Lower lobe of right lung (tissue), 2 donors: ENCODE measurements at regions not wholly inside any gene's neighbourhood (a gene's known extent, or its start where the extent isn't known, plus 50 kb on each side); places are given as distances from the start of the nearest gene placed in this dataset.

Source experiments
- ATAC-seq, 2 donors: fragments of 200-7000 bp; cut with Tn5 transposase; one replicate each; pipeline ENCODE4 v1.9.1; 2020 to 2022; ENCODE audit warnings: mild to moderate bottlenecking in 2 of 2, moderate library complexity in 2 of 2
- DNase-seq: peaks from one replicate; pipeline ENCODE4 v3.0.0-alpha.2; 2020
- H3K27ac ChIP-seq: fragments of 200-600 bp; one replicate; pipeline ENCODE4 v1.8.0; 2022
- H3K27me3 ChIP-seq: fragments of 200-600 bp; one replicate; pipeline ENCODE4 v1.8.0; 2022; ENCODE audit warnings: low read depth
- H3K36me3 ChIP-seq: fragments of 200-600 bp; one replicate; pipeline ENCODE4 v1.8.0; 2022; ENCODE audit warnings: mild to moderate bottlenecking
- H3K4me1 ChIP-seq: fragments of 200-600 bp; one replicate; pipeline ENCODE4 v1.8.0; 2022
- H3K4me3 ChIP-seq: fragments of 200-600 bp; one replicate; pipeline ENCODE4 v1.8.0; 2022; ENCODE audit warnings: mild to moderate bottlenecking
- H3K9me3 ChIP-seq: fragments of 200-600 bp; one replicate; pipeline ENCODE4 v1.8.0; 2022
- CTCF ChIP-seq: fragments of 200-600 bp; IDR thresholded peaks from one replicate; pipeline ENCODE4 v1.8.0; 2022; ENCODE audit warnings: antibody characterized with exemption, mild to moderate bottlenecking
- intact Hi-C: fragments of 100-400 bp; cut with DNase I; formaldehyde crosslinking; loops from one replicate; pipeline ENCODE4 v1.11.0; 2022
- donor health status: DM: no; HTN: yes; CAD: no; lungs with severe emphysema.

- Histone ChIP-seq H3K27ac (no peak overlapping the region), H3K4me3 (no peak overlapping the region), H3K4me1 (peaks cover 20% of the 10 kb centered on the region), H3K36me3 (no peaks in the 10 kb centered on the region), H3K27me3 (no peaks in the 10 kb centered on the region), H3K9me3 (no peaks in the 10 kb centered on the region)
- TF ChIP-seq CTCF = no peak
- ATAC-seq (no peak), DNase-seq (no peak)
- intact Hi-C loops = no loop called here
Observed at GRCh38 chr20:17803765-17804164, 104.0 kb downstream of the BANF2 start.

- H3K27me3 ChIP-seq = no peaks in the 10 kb centered on the region
- H3K27ac ChIP-seq = no peak overlapping the region
- H3K36me3 ChIP-seq = no peaks in the 10 kb centered on the region
- DNase-seq (no peak), ATAC-seq (no peak)
- H3K4me3 ChIP-seq = no peak overlapping the region
- H3K9me3 ChIP-seq = no peaks in the 10 kb centered on the region
- intact Hi-C loops = no loop called here
- peaks cover 18% of the 10 kb centered on the region for H3K4me1 ChIP-seq
- no peak for TF ChIP-seq CTCF
Observed at GRCh38 chr20:17799575-17800227, 99.9 kb downstream of the BANF2 start.

- no peak for DNase-seq
- ATAC-seq = no peak
- TF ChIP-seq CTCF = no peak
- H3K27me3 ChIP-seq = no peaks in the 10 kb centered on the region
- H3K27ac ChIP-seq = no peak overlapping the region
- H3K4me1 ChIP-seq = peaks cover 18% of the 10 kb centered on the region
- no peaks in the 10 kb centered on the region for H3K36me3 ChIP-seq
- no peak overlapping the region for H3K4me3 ChIP-seq
- H3K9me3 ChIP-seq = no peaks in the 10 kb centered on the region
- intact Hi-C loops = no loop called here
Observed at GRCh38 chr20:17798601-17799000, 98.8 kb downstream of the BANF2 start.

GRCh38 chr20:17797579-17797978 lies 97.8 kb downstream of the BANF2 start:
- H3K9me3 ChIP-seq = no peaks in the 10 kb centered on the region
- no peak for DNase-seq
- no peak overlapping the region for H3K27ac ChIP-seq
- intact Hi-C loops = no loop called here
- H3K4me1 ChIP-seq = peaks cover 18% of the 10 kb centered on the region
- TF ChIP-seq CTCF = no peak
- no peak for ATAC-seq
- H3K36me3 ChIP-seq = no peaks in the 10 kb centered on the region
- no peak overlapping the region for H3K4me3 ChIP-seq
- H3K27me3 ChIP-seq = no peaks in the 10 kb centered on the region

GRCh38 chr20:17797161-17797560 lies 97.4 kb downstream of the BANF2 start:
- H3K4me3 ChIP-seq = no peak overlapping the region
- H3K27me3 ChIP-seq = no peaks in the 10 kb centered on the region
- intact Hi-C loops = no loop called here
- ATAC-seq (no peak), DNase-seq (no peak)
- H3K4me1 ChIP-seq = peaks cover 18% of the 10 kb centered on the region
- H3K27ac ChIP-seq = no peak overlapping the region
- no peak for TF ChIP-seq CTCF
- H3K36me3 ChIP-seq = no peaks in the 10 kb centered on the region
- H3K9me3 ChIP-seq = no peaks in the 10 kb centered on the region
